ENCODE measurements at regions not wholly inside any gene's neighbourhood (a gene's known extent, or its start where the extent isn't known, plus 50 kb on each side); places are given as distances from the start of the nearest gene placed in this dataset.

- Mint-ChIP-seq H3K36me3 (ENCODE audit: low read depth, unreplicated experiment) (no peaks in the 10 kb centered on the region), H3K4me1 (ENCODE audit: low read depth, unreplicated experiment) (no peaks in the 10 kb centered on the region), H3K27ac (ENCODE audit: unreplicated experiment) (no peak overlapping the region), H3K9me3 (ENCODE audit: unreplicated experiment) (peaks cover 6% of the 10 kb centered on the region), H3K4me3 (ENCODE audit: unreplicated experiment) (no peak overlapping the region), H3K27me3 (ENCODE audit: low read depth, unreplicated experiment) (peaks cover 27% of the 10 kb centered on the region)
- H3K4me2 ChIP-seq (ENCODE audit: low read length) = no peak overlapping the region
- H3K36me3 ChIP-seq (ENCODE audit: insufficient read depth, low read length) = no peaks in the 10 kb centered on the region
- no peak for FAIRE-seq
- no peak for TF ChIP-seq EZH2 (IDR thresholded peaks at IDR 0.05; ENCODE audit: insufficient read depth, low read length)
- H3K27me3 ChIP-seq (ENCODE audit: insufficient read depth, low read length) = no peaks in the 10 kb centered on the region
- H3K4me3 ChIP-seq (ENCODE audit: insufficient read depth, low read depth, low read length) = no peak overlapping the region
- no peaks in the 10 kb centered on the region for H4K20me1 ChIP-seq (ENCODE audit: insufficient read depth, low read length)
- H3K9ac ChIP-seq (ENCODE audit: low read length) = no peak overlapping the region
- H3K4me1 ChIP-seq (ENCODE audit: insufficient read depth, low read length) = no peaks in the 10 kb centered on the region
- H2AFZ ChIP-seq (ENCODE audit: low read depth, low read length) = no peak overlapping the region
- no peak for DNase-seq (ENCODE audit: low read depth)
- no peaks in the 10 kb centered on the region for H3K79me2 ChIP-seq (ENCODE audit: insufficient read depth, low read length)
- H3K27ac ChIP-seq (ENCODE audit: low read depth, low read length) = no peak overlapping the region
- peaks cover 3% of the 10 kb centered on the region for H3K9me3 ChIP-seq (ENCODE audit: insufficient read depth, low read depth, low read length)
These were observed 168.2 kb upstream of the IRX6 start for GRCh38 chr16:55155815-55156214.

- Mint-ChIP-seq H3K27ac (ENCODE audit: unreplicated experiment) (no peak overlapping the region), H3K27me3 (ENCODE audit: low read depth, unreplicated experiment) (peaks cover 7% of the 10 kb centered on the region), H3K4me3 (ENCODE audit: unreplicated experiment) (no peak overlapping the region), H3K4me1 (ENCODE audit: low read depth, unreplicated experiment) (no peaks in the 10 kb centered on the region), H3K9me3 (ENCODE audit: unreplicated experiment) (peaks cover 5% of the 10 kb centered on the region), H3K36me3 (ENCODE audit: low read depth, unreplicated experiment) (no peaks in the 10 kb centered on the region)
- H3K9me3 ChIP-seq (ENCODE audit: insufficient read depth, low read depth, low read length) = peaks cover under 1% of the 10 kb centered on the region
- no peaks in the 10 kb centered on the region for H3K79me2 ChIP-seq (ENCODE audit: insufficient read depth, low read length)
- no peak overlapping the region for H3K27ac ChIP-seq (ENCODE audit: low read depth, low read length)
- H4K20me1 ChIP-seq (ENCODE audit: insufficient read depth, low read length) = no peaks in the 10 kb centered on the region
- no peak overlapping the region for H3K9ac ChIP-seq (ENCODE audit: low read length)
- H2AFZ ChIP-seq (ENCODE audit: low read depth, low read length) = no peak overlapping the region
- H3K4me2 ChIP-seq (ENCODE audit: low read length) = no peak overlapping the region
- H3K4me1 ChIP-seq (ENCODE audit: insufficient read depth, low read length) = no peaks in the 10 kb centered on the region
- H3K4me3 ChIP-seq (ENCODE audit: insufficient read depth, low read depth, low read length) = no peak overlapping the region
- H3K36me3 ChIP-seq (ENCODE audit: insufficient read depth, low read length) = no peaks in the 10 kb centered on the region
- no peaks in the 10 kb centered on the region for H3K27me3 ChIP-seq (ENCODE audit: insufficient read depth, low read length)
- FAIRE-seq (no peak), DNase-seq (ENCODE audit: low read depth) (no peak)
- TF ChIP-seq EZH2 (IDR thresholded peaks at IDR 0.05; ENCODE audit: insufficient read depth, low read length) (no peak), CTCF (IDR thresholded peaks at IDR 0.05; ENCODE audit: insufficient read depth, low read depth, low read length) (no peak)
These were observed 154.2 kb upstream of the IRX6 start for GRCh38 chr16:55169780-55170179.

- H3K27me3 Mint-ChIP-seq (ENCODE audit: low read depth, unreplicated experiment) = peaks cover 7% of the 10 kb centered on the region
- no peak for FAIRE-seq
- no peak for TF ChIP-seq CTCF (IDR thresholded peaks at IDR 0.05; ENCODE audit: insufficient read depth, low read depth, low read length)
- no peak for TF ChIP-seq EZH2 (IDR thresholded peaks at IDR 0.05; ENCODE audit: insufficient read depth, low read length)
- Histone ChIP-seq H3K4me2 (ENCODE audit: low read length) (no peak overlapping the region), H3K27me3 (ENCODE audit: insufficient read depth, low read length) (no peaks in the 10 kb centered on the region), H3K4me1 (ENCODE audit: insufficient read depth, low read length) (no peaks in the 10 kb centered on the region), H4K20me1 (ENCODE audit: insufficient read depth, low read length) (no peaks in the 10 kb centered on the region), H3K9me3 (ENCODE audit: insufficient read depth, low read depth, low read length) (no peaks in the 10 kb centered on the region), H3K9ac (ENCODE audit: low read length) (no peak overlapping the region), H3K27ac (ENCODE audit: low read depth, low read length) (no peak overlapping the region), H3K4me3 (ENCODE audit: insufficient read depth, low read depth, low read length) (no peak overlapping the region), H3K79me2 (ENCODE audit: insufficient read depth, low read length) (no peaks in the 10 kb centered on the region), H2AFZ (ENCODE audit: low read depth, low read length) (no peak overlapping the region), H3K36me3 (ENCODE audit: insufficient read depth, low read length) (no peaks in the 10 kb centered on the region)
- H3K36me3 Mint-ChIP-seq (ENCODE audit: low read depth, unreplicated experiment) = no peaks in the 10 kb centered on the region
- no peaks in the 10 kb centered on the region for H3K4me1 Mint-ChIP-seq (ENCODE audit: low read depth, unreplicated experiment)
- no peak overlapping the region for H3K27ac Mint-ChIP-seq (ENCODE audit: unreplicated experiment)
- peaks cover 5% of the 10 kb centered on the region for H3K9me3 Mint-ChIP-seq (ENCODE audit: unreplicated experiment)
- no peak overlapping the region for H3K4me3 Mint-ChIP-seq (ENCODE audit: unreplicated experiment)
- no peak for DNase-seq (ENCODE audit: low read depth)
These were observed 152.8 kb upstream of the IRX6 start for GRCh38 chr16:55171241-55171640.
